AG04449 (cell line): ENCODE measurements at regions not wholly inside any gene's neighbourhood (a gene's known extent, or its start where the extent isn't known, plus 50 kb on each side); places are given as distances from the start of the nearest gene placed in this dataset.
"Not testable (repeated sequence)": the region's sequence is repeated elsewhere in the genome, so short reads cannot be mapped to it uniquely, and the experiment has no call there.

Experiments
- CTCF ChIA-PET: fragments of 350-600 bp; formaldehyde crosslinking; extraction: SDS; loops from one replicate; lab custom pipeline; 2021; ENCODE audit warnings: antibody characterized with exemption; lab: Yijun Ruan, JAX
- POLR2A ChIA-PET: fragments of 400-600, 350-600 bp; formaldehyde crosslinking; extraction: SDS; loops from one replicate; lab custom pipeline; 2020; ENCODE audit warnings: antibody characterized with exemption, inconsistent platforms; lab: Yijun Ruan, JAX
- DNase-seq: peaks from one replicate; pipeline ENCODE4 v3.0.0-alpha.2; 2010; ENCODE audit warnings: low read depth, low spot score
- H3K4me3 ChIP-seq: 2 replicates; pipeline ENCODE4 v1.5.1; 2011; ENCODE audit warnings: low read depth, mild to moderate bottlenecking, control low read depth, low read length
- CTCF ChIP-seq: IDR thresholded peaks from one replicate; pipeline ENCODE4 v1.5.1; 2011; ENCODE audit warnings: mild to moderate bottlenecking, moderate library complexity, low read length, control low read depth, inconsistent platforms; ENCODE audit not compliant: insufficient read depth; ENCODE audit errors: missing control alignments

DNA sequence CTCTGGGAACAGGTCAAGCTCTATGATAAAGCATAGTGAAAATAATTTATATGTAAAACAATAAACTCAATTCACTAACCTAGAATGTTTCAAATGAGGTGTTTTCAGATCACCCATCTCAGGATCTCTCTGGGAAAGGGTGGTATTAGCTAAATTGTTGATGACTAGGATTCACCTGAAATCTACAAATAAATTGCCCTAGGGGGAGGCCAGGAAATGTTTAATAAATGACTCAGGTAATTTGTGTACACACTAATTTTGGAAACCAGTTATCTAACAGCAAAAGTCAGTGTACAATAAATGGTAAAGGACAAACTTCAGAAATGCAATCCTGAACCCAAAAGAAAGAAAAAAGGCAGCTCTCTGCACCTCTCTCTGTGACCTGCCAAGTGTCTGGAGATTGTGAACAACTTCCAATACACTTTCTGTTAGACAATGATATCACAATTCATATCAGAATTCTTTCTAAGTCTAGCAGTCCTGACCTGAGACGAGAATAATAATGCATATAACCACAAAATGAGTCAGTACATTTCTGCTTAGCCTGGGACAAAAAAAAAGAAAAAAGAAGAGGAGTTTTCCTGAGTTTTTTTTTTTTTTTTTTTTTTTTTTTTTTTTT, 760.0 kb downstream of the EPHA4 start:
- TF ChIP-seq CTCF, result no peak
- peak; percentile 4 for DNase-seq
- ChIA-PET POLR2A (no interaction called here), CTCF (no interaction called here)
- no peak overlapping the region for H3K4me3 ChIP-seq

DNA sequence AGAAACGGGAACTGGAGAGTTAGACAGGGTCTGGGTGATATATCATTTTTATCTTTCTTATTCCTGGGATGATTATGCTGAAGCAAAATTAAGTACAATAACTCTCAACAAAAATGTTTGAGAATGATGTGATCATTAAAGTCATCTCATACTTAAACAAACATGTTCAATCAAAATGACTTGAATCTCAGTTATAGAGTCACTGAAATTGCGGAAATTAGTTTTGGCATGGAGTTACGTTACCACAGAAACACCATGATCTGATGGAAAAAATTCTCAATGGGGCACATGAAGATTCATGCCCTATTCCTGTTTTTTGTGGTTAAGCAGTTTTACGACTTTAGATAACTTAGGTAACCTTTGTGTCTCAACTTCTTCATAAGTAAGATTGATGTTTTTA, 757.7 kb downstream of the EPHA4 start:
- no peak for TF ChIP-seq CTCF
- ChIA-PET CTCF (no interaction called here), POLR2A (no interaction called here)
- no peak overlapping the region for H3K4me3 ChIP-seq
- no peak for DNase-seq

DNA sequence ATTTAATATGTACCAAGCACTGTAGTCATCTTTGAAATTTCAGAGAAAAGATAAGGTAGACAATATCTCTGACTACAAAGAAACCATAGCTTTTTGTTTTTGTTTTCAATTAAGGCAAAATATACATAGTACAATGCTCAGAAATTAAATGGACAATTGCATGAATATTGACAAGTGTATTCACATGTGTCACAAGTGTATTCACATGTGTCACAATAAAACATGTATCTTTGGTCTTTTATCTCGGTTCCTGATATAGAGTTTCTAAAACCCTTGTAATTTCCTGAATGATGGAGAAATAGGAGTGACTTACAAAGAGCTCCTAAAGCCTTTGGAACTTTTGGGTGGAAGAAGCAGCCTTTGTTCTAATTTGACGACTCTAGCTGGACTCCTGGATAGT, 756.4 kb downstream of the EPHA4 start:
- DNase-seq, result no peak
- TF ChIP-seq CTCF, result no peak
- no peak overlapping the region for H3K4me3 ChIP-seq
- ChIA-PET POLR2A (no interaction called here), CTCF (no interaction called here)

DNA sequence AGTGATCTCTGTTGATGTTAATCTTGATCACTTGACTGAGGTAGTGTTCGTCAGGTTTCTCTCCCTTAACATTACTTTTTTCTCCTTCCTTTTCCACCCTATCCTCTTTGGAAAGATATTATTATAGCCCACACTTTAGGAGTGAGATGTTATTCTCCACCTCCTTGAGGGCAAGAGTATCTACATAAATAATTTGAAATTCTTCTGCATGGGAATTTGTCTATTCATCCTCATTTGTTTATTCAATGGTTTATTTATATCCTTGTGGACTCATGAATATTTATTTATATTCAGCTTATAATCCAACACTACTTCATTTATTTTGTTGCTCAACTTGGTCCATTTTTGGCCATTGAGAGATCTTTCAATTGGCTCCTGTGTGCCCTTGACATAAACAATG, 750.4 kb downstream of the EPHA4 start:
- DNase-seq, result no peak
- no peak overlapping the region for H3K4me3 ChIP-seq
- TF ChIP-seq CTCF, result no peak
- ChIA-PET CTCF (interaction anchor here (0.6 kb wide), 1 partner anchor 26 kb away, joined by 3 read pairs; no protein-coding TSS in a partner anchor), POLR2A (no interaction called here)

GRCh38 chr2:220823590-220823989, 748.5 kb downstream of the EPHA4 start:
- CTCF ChIA-PET, POLR2A ChIA-PET, H3K4me3 ChIP-seq, DNase-seq: not testable (repeated sequence)

GRCh38 chr2:220833446-220833845, 738.7 kb downstream of the EPHA4 start:
- no peak for DNase-seq
- TF ChIP-seq CTCF, result no peak
- ChIA-PET CTCF (no interaction called here), POLR2A (interaction anchor here (0.6 kb wide), 1 partner anchor 9 kb away, joined by 3 read pairs; no protein-coding TSS in a partner anchor)
- no peak overlapping the region for H3K4me3 ChIP-seq

GRCh38 chr2:220835583-220835982, 736.5 kb downstream of the EPHA4 start:
- ChIA-PET POLR2A (no interaction called here), CTCF (no interaction called here)
- no peak overlapping the region for H3K4me3 ChIP-seq
- no peak for TF ChIP-seq CTCF
- no peak for DNase-seq
